Subcutaneous abdominal adipose tissue (tissue), 5 donors: ENCODE measurements at regions not wholly inside any gene's neighbourhood (a gene's known extent, or its start where the extent isn't known, plus 50 kb on each side); places are given as distances from the start of the nearest gene placed in this dataset.
"Not testable (repeated sequence)": the region's sequence is repeated elsewhere in the genome, so short reads cannot be mapped to it uniquely, and the experiment has no call there.

Experiments
- H3K27ac ChIP-seq: one replicate; pipeline ENCODE4 v1.7.0; 2013; ENCODE audit warnings: low read depth, mild to moderate bottlenecking, inconsistent platforms, low read length, moderate library complexity
- H3K27me3 ChIP-seq, 5 donors: one replicate each; pipeline ENCODE4 v1.7.0; 2013; ENCODE audit warnings: low read length in 5 of 5, inconsistent platforms in 1 of 5; ENCODE audit not compliant: control insufficient read depth in 5 of 5, insufficient read depth in 4 of 5
- H3K36me3 ChIP-seq, 5 donors: one replicate each; pipeline ENCODE4 v1.7.0; 2013; ENCODE audit warnings: low read length in 5 of 5; ENCODE audit not compliant: control insufficient read depth in 5 of 5, insufficient read depth in 5 of 5
- H3K4me1 ChIP-seq, 5 donors: one replicate each; pipeline ENCODE4 v1.7.0; 2013; ENCODE audit warnings: low read length in 5 of 5, mild to moderate bottlenecking in 3 of 5, moderate library complexity in 1 of 5; ENCODE audit not compliant: control insufficient read depth in 5 of 5, insufficient read depth in 5 of 5
- H3K4me3 ChIP-seq, 5 donors: one replicate each; pipeline ENCODE4 v1.7.0; 2013; ENCODE audit warnings: low read length in 5 of 5, low read depth in 1 of 5
- H3K9ac ChIP-seq, 5 donors: one replicate each; pipeline ENCODE4 v1.7.0; 2013; ENCODE audit warnings: low read length in 5 of 5, mild to moderate bottlenecking in 4 of 5, moderate library complexity in 3 of 5
- H3K9me3 ChIP-seq, 5 donors: one replicate each; pipeline ENCODE4 v1.7.0; 2013; ENCODE audit warnings: low read length in 5 of 5; ENCODE audit not compliant: control insufficient read depth in 5 of 5
- donor health status: healthy.
- donor health status: healthy.
- donor health status: healthy.
- donor health status: healthy.
- donor health status: healthy.

DNA sequence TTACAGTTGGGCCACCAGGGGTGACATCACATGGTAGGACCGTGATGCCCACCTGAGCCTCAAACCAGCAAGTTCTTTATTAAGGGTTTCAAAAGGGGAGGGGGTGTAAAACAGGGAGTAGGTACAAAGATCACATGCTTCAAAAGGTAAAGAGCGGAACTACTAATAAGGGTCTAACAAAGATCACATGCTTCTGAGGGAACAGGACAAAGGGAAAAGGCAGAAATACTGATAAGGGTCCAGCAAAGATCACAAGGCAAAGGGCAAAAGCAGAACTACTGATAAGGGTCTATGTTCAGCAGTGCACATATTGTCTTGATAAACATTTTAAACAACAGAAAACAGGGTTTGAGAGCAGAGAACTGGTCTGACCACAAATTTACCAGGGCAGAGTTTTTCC lies 246.8 kb upstream of the ARHGEF26 start:
- not testable (repeated sequence) for H3K4me3 ChIP-seq, H3K9me3 ChIP-seq, H3K36me3 ChIP-seq, H3K27ac ChIP-seq, H3K27me3 ChIP-seq, H3K9ac ChIP-seq, H3K4me1 ChIP-seq

- Histone ChIP-seq H3K27me3 (no peaks in the 10 kb centered on the region), H3K4me3 (no peak overlapping the region), H3K9ac (no peak overlapping the region), H3K36me3 (no peaks in the 10 kb centered on the region), H3K4me1 (no peaks in the 10 kb centered on the region), H3K27ac (no peak overlapping the region), H3K9me3 (no peaks in the 10 kb centered on the region)
These were observed 240.7 kb upstream of the ARHGEF26 start for GRCh38 chr3:153880493-153880892.

DNA sequence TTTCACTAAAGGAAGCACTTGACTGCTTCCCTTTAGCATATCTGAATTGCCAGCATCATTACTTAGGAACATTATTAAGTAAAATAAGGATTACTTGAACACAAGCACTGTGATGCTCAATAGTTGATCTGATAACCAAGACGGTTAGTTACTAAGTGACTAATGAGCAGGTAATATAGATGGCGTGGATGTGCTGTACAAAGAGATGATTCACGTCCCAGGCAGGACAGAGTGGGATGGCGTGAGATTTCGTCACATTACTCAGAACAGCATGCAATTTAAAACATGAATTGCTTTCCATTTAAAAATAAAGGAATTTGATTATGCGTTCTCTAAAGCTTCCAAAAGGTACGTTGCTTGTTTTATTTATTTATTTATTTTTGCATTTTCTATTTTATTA lies 240.0 kb upstream of the ARHGEF26 start:
- H3K27me3 ChIP-seq: no peaks in the 10 kb centered on the region
- H3K36me3 ChIP-seq: no peaks in the 10 kb centered on the region
- H3K9ac ChIP-seq: no peak overlapping the region

DNA sequence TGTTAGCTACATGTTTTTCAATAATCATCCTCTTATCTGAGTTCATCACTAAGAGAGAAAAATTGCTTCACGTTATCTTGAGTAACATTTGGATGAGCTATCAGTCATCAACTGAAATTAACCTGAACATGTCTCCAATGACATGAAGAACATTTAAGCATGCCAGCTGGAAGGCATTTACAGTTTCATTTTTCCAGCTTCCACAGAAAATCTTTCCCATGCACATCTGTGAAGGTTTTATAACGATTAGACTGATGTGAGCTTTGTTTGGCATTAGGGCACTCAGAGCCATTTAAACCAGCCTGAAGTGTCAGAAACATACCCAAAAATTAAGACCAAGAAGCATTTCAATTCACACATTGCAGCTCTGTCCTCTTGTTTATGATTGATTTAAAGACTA lies 235.8 kb upstream of the ARHGEF26 start:
- no peaks in the 10 kb centered on the region for H3K9me3 ChIP-seq
- H3K27ac ChIP-seq: no peak overlapping the region
- H3K4me1 ChIP-seq: no peaks in the 10 kb centered on the region
- no peak overlapping the region for H3K9ac ChIP-seq
- no peaks in the 10 kb centered on the region for H3K27me3 ChIP-seq
- no peak overlapping the region for H3K4me3 ChIP-seq
- no peaks in the 10 kb centered on the region for H3K36me3 ChIP-seq

More for the DNA sequence above, 240.0 kb upstream of the ARHGEF26 start:
- no peaks in the 10 kb centered on the region for H3K4me1 ChIP-seq
- H3K4me3 ChIP-seq: no peak overlapping the region
- H3K27ac ChIP-seq: no peak overlapping the region
- H3K9me3 ChIP-seq: no peaks in the 10 kb centered on the region

DNA sequence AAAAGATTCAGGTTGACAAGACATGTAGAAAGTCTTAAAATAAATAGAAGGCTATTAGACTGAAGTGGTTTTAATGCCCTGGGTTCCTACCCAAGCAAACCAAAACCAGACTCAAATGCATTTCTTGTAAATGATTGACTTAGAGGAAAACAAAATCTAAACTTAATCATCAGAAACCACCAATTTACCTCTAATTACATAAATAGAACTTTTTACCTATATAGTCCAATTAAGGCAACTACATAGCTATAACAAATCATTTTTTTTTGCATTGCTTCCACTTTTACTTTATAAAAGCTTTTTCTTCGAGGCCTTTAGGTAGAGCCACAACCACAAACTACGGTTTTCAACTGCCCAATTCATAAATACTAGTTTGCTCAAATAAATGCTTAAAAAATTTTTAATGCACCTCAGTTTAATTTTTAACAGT lies 231.3 kb upstream of the ARHGEF26 start:
- Histone ChIP-seq H3K4me1 (peaks cover 0 to 4% (median 0%) of the 10 kb centered on the region in 5 donors), H3K27ac (no peak overlapping the region), H3K4me3 (no peak overlapping the region), H3K9ac (no peak overlapping the region), H3K27me3 (no peaks in the 10 kb centered on the region), H3K36me3 (no peaks in the 10 kb centered on the region), H3K9me3 (no peaks in the 10 kb centered on the region)

GRCh38 chr3:153892126-153892525 lies 229.1 kb upstream of the ARHGEF26 start:
- Histone ChIP-seq H3K27ac (no peak overlapping the region), H3K4me3 (no peak overlapping the region), H3K27me3 (no peaks in the 10 kb centered on the region), H3K4me1 (peaks cover 0 to 4% (median 0%) of the 10 kb centered on the region in 5 donors), H3K36me3 (no peaks in the 10 kb centered on the region), H3K9ac (no peak overlapping the region), H3K9me3 (no peaks in the 10 kb centered on the region)

DNA sequence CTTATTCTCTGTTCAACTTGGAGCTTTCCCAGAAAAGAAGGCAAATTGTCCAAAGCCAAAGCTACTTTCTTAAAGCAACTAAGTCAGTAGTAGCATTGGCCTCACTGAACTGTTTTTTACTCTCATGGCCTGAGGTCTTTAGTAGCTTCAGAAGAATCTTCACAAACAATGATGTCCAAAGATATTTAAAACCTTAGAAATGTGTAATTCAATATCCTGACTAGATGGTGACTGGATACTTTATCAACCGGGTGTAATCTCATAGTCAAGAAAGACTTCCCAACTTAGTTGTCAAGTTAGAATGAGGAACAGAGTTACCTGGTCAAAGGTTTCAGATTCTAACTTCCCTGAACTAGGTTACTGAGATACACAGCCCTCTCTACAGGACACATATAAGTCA lies 226.3 kb upstream of the ARHGEF26 start:
- Histone ChIP-seq H3K4me3 (no peak overlapping the region), H3K4me1 (peaks cover 0 to 4% (median 0%) of the 10 kb centered on the region in 5 donors), H3K9ac (no peak overlapping the region), H3K36me3 (no peaks in the 10 kb centered on the region), H3K27me3 (no peaks in the 10 kb centered on the region), H3K9me3 (no peaks in the 10 kb centered on the region), H3K27ac (no peak overlapping the region)

DNA sequence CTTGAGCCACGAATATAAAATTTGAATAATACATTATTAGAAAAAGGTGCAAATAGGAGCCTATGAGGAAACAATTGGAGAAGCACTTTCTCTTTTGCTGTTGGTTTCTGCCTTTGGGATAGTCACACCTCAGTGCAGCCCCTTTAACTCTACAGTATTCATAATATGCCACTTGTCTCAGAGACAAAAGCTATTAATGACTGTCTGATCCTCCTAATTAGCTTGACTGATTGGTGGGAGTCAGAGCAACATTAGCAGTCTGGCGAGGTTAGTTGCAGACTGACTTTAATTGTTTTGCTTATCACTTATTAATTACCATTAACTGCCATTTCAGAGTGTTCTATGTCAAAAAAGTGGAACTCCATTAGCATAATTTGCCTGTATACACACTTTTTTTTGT lies 225.0 kb upstream of the ARHGEF26 start:
- H3K9ac ChIP-seq: no peak overlapping the region
- H3K9me3 ChIP-seq: no peaks in the 10 kb centered on the region
- no peaks in the 10 kb centered on the region for H3K36me3 ChIP-seq
- H3K27ac ChIP-seq: no peak overlapping the region
- H3K4me3 ChIP-seq: no peak overlapping the region
- H3K27me3 ChIP-seq: no peaks in the 10 kb centered on the region
- peaks cover 0 to 4% (median 0%) of the 10 kb centered on the region in 5 donors for H3K4me1 ChIP-seq

DNA sequence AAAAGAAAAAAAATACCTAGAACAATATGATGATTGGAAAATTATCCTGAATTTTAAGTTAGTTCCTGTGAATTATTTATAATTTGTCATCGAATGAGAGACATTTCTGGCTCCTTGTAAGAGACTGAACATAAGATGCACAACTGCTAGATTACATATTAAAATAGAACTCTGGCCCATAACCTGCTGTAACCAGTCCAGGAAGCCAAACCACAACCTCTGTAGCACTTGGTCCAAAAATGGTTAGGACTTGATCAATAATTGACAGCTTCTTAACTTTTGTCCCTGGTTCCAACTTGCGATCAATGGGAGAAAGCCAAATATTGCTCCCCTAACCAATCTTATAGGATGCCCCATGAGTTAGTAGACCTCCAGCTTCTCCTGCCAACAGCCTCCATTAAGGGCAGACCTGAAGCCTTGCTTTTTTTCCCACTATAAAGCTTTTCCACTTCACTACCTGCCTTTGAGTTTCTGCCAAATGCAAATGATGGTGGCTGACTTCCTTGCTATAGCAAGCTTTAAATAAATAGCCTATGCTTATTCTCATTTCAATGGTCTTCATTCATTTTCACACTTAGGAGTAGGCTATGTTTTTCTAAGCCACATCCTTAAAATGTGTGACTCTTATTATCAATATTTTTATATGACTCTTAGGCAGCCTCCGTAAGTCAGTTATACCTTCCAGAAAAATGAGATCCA lies 224.0 kb upstream of the ARHGEF26 start:
- no peak overlapping the region for H3K4me3 ChIP-seq
- H3K9me3 ChIP-seq: no peaks in the 10 kb centered on the region
- no peak overlapping the region for H3K27ac ChIP-seq
- H3K4me1 ChIP-seq: peaks cover 0 to 4% (median 0%) of the 10 kb centered on the region in 5 donors
- no peaks in the 10 kb centered on the region for H3K27me3 ChIP-seq
- no peaks in the 10 kb centered on the region for H3K36me3 ChIP-seq
- no peak overlapping the region for H3K9ac ChIP-seq

DNA sequence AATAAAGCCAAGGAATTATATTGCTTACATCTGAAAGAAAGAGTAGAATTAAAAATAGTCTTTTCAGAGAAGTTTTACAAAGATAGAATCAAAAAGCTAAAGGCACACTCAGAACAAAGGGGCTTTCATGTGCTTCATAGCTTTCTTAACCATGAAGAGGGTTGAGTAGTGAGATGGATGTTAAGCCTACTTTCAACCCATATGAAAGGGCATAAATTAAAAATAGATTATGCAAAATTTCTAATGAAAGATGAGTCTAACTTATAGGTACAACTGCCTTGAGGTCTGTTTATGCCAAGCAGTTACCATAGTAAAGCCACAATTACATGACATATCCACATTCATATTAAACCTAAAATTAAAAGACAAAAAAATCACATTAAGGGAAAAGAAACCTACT lies 223.3 kb upstream of the ARHGEF26 start:
- H3K9me3 ChIP-seq: no peaks in the 10 kb centered on the region
- no peaks in the 10 kb centered on the region for H3K36me3 ChIP-seq
- no peak overlapping the region for H3K27ac ChIP-seq
- no peaks in the 10 kb centered on the region for H3K27me3 ChIP-seq
- no peak overlapping the region for H3K4me3 ChIP-seq
- H3K4me1 ChIP-seq: peaks cover 0 to under 1% (median 0%) of the 10 kb centered on the region in 5 donors
- H3K9ac ChIP-seq: no peak overlapping the region
